GM23248 (cell line): ENCODE measurements at regions not wholly inside any gene's neighbourhood (a gene's known extent, or its start where the extent isn't known, plus 50 kb on each side); places are given as distances from the start of the nearest gene placed in this dataset.

ENCODE experiments used
- EZH2 ChIP-seq: fragments of 200-600 bp; sonication (generic); IDR thresholded peaks from 2 replicates; pipeline ENCODE4 v1.6.1; 2018; ENCODE audit warnings: antibody characterized with exemption, mild to moderate bottlenecking; ENCODE audit not compliant: insufficient read depth, poor library complexity, severe bottlenecking
- EZH2phosphoT487 ChIP-seq: fragments of 200-600 bp; sonication (generic); IDR thresholded peaks from 2 replicates; pipeline ENCODE4 v1.6.1; 2018; ENCODE audit warnings: antibody characterized with exemption, moderate library complexity, mild to moderate bottlenecking, low read depth; ENCODE audit not compliant: insufficient read depth

DNA sequence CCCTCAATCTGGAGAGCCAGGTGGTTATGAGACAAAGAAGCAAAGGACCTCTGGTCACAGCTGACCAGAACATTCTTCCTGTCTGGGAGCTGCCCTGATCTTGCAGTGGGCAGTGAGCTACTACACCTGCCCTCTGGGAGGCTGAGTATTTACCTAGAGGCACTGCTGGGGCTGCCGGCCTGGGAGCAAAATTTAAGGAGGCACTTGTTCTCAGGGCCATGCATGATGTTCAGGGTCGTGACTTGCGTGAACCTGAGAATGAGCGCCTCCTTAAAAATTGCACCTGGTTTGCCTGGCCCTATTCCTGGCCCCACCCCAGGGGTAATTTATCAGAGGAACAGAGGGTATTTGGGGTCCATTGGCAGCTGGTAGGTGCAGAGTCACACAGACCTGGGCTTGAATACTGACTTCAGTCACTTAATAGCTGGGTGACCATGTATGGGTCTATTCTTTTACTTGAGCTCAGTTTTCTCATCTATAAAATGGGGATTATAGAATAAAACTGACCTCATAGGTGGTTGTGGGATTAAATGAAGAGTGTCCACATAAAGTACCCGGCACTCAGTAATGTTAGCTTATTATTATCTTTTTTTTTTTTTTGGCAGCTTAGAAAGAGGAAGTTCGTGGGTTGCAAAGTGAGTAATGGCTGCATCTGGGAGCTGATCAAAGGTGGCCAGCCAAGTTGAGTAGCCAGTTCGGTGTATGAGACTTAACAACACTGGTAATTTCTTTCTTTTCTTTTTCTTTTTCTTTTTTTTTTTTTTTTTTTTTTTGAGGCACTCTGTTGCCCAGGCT, 107.4 kb upstream of the MED13L start:
- TF ChIP-seq EZH2 (no peak), EZH2phosphoT487 (no peak)
